GM20000 (cell line): ENCODE measurements at regions not wholly inside any gene's neighbourhood (a gene's known extent, or its start where the extent isn't known, plus 50 kb on each side); places are given as distances from the start of the nearest gene placed in this dataset.

Experiments used
- DNase-seq: peaks from one replicate; pipeline ENCODE4 v3.0.0; 2012; ENCODE audit warnings: low spot score
- CTCF ChIP-seq: IDR thresholded peaks from 2 replicates; pipeline ENCODE4 v1.5.1; 2012; ENCODE audit warnings: mild to moderate bottlenecking, control low read depth; ENCODE audit errors: extremely low read depth, missing control alignments

- no peak for DNase-seq
- TF ChIP-seq CTCF = no peak
These were observed 559.6 kb upstream of the ACO1 start for GRCh38 chr9:31824860-31825259.

- no peak for DNase-seq
- no peak for TF ChIP-seq CTCF
These were observed 547.2 kb upstream of the ACO1 start for GRCh38 chr9:31837211-31837610.

GRCh38 chr9:31839273-31839672 lies 545.2 kb upstream of the ACO1 start:
- no peak for DNase-seq
- TF ChIP-seq CTCF = no peak

DNA sequence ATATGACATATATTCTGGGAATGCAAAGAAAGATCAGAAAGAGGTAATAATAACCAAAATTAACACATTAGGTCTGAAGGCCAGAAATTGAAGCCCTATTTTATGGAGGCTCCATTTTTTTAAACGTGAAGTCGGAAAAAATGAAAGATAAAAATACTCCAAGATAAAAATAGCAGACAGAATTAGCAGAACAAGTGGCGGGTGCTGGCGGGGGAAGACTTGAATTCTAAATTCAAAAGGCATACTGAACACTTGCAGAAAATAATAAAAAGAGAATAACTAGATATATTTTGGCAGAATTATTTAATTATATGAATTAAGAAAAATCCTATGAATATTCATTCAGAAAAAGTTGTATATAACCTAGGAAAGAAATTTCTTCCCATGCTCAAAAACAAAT lies 543.7 kb upstream of the ACO1 start:
- no peak for TF ChIP-seq CTCF
- no peak for DNase-seq

- no peak for TF ChIP-seq CTCF
- no peak for DNase-seq
These were observed 536.5 kb upstream of the ACO1 start for GRCh38 chr9:31847963-31848362.

- no peak for DNase-seq
- no peak for TF ChIP-seq CTCF
These were observed 535.7 kb upstream of the ACO1 start for GRCh38 chr9:31848505-31849285.

- TF ChIP-seq CTCF = no peak
- DNase-seq = no peak
These were observed 530.3 kb upstream of the ACO1 start for GRCh38 chr9:31854187-31854586.
